GM23338 (cell line): ENCODE measurements at regions not wholly inside any gene's neighbourhood (a gene's known extent, or its start where the extent isn't known, plus 50 kb on each side); places are given as distances from the start of the nearest gene placed in this dataset.

Experiments
- ETS1 ChIP-seq: IDR thresholded peaks from 2 replicates; pipeline ENCODE4 v1.6.1; 2016; ENCODE audit warnings: antibody characterized with exemption
- JUNB ChIP-seq: IDR thresholded peaks from one replicate; pipeline ENCODE4 v1.6.1; 2016; ENCODE audit warnings: antibody characterized with exemption; ENCODE audit not compliant: unreplicated experiment
- NANOG ChIP-seq: IDR thresholded peaks from 2 replicates; pipeline ENCODE4 v1.6.1; 2016; ENCODE audit warnings: antibody characterized with exemption, borderline replicate concordance
- POLR2AphosphoS5 ChIP-seq: IDR thresholded peaks from 2 replicates; pipeline ENCODE4 v1.6.1; 2016; ENCODE audit warnings: antibody characterized with exemption, low read depth
- REST ChIP-seq: IDR thresholded peaks from one replicate; pipeline ENCODE4 v1.6.1; 2018; ENCODE audit warnings: antibody characterized with exemption; ENCODE audit not compliant: unreplicated experiment
- ZNF331 ChIP-seq: fragments of 250-450 bp; sonication (Bioruptor Pico); IDR thresholded peaks from 2 replicates; pipeline ENCODE4 v1.5.0; 2020; ENCODE audit warnings: low read depth, mild to moderate bottlenecking, moderate library complexity
- ZNF462 ChIP-seq: fragments of 250-450 bp; sonication (Bioruptor Pico); IDR thresholded peaks from 2 replicates; pipeline ENCODE4 v1.5.0; 2020; ENCODE audit warnings: mild to moderate bottlenecking, moderate library complexity

GRCh38 chr18:66222174-66222573, 381.7 kb downstream of the CDH19 start (continued):
- TF ChIP-seq ZNF462 (CRISPR knock-in tag) (no peak), ETS1 (no peak), REST (no peak), JUNB (no peak), ZNF331 (CRISPR knock-in tag) (no peak), NANOG (no peak), POLR2AphosphoS5 (no peak)
